GM12878 (cell line): ENCODE measurements at regions not wholly inside any gene's neighbourhood (a gene's known extent, or its start where the extent isn't known, plus 50 kb on each side); places are given as distances from the start of the nearest gene placed in this dataset.

Source experiments
- POLR2A ChIP-seq: IDR thresholded peaks from 2 replicates; pipeline ENCODE4 v1.6.1; 2011; ENCODE audit warnings: low read depth, mild to moderate bottlenecking, low read length
- SMC3 ChIP-seq: IDR thresholded peaks from 2 replicates; pipeline ENCODE4 v1.6.1; 2011; ENCODE audit warnings: low read length, improper control_type of control experiment, borderline replicate concordance
- TF ChIP-seq, protein P1 (sequence below), 3 experiments: IDR thresholded peaks in 2 of 3; conservative IDR thresholded peaks in 1 of 3; 2 replicates each; pipeline ENCODE4 v1.5.1; 2011; ENCODE audit warnings: low read depth in 3 of 3, low read length in 3 of 3, mild to moderate bottlenecking in 3 of 3, control low read depth in 2 of 3, moderate library complexity in 2 of 3, inconsistent platforms in 1 of 3, mixed read lengths in 1 of 3; ENCODE audit not compliant: control insufficient read depth in 2 of 3, insufficient read depth in 1 of 3; ENCODE audit errors: extremely low read depth in 1 of 3

DNA sequence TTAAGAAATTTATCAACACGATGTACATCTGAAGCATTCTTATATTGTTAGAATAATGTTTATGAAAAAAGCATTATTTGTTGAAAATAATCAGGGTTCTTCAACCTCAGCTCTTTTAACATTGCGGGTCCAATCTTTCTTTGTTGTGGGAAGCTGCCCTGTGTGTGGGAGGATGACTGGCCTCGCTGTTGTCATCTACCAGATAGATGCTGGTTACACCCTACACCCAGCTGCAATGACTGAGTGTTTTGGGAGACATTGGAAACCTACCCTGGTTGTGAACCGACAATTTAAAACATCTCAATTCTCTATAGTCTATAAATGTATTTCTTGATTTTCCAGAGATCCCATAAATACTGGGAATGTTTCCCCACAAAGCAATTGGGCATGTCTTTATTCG is 794.2 kb upstream of the CDH10 start:
- TF ChIP-seq POLR2A (no peak), SMC3 (no peak)
- TF ChIP-seq, protein P1, sequence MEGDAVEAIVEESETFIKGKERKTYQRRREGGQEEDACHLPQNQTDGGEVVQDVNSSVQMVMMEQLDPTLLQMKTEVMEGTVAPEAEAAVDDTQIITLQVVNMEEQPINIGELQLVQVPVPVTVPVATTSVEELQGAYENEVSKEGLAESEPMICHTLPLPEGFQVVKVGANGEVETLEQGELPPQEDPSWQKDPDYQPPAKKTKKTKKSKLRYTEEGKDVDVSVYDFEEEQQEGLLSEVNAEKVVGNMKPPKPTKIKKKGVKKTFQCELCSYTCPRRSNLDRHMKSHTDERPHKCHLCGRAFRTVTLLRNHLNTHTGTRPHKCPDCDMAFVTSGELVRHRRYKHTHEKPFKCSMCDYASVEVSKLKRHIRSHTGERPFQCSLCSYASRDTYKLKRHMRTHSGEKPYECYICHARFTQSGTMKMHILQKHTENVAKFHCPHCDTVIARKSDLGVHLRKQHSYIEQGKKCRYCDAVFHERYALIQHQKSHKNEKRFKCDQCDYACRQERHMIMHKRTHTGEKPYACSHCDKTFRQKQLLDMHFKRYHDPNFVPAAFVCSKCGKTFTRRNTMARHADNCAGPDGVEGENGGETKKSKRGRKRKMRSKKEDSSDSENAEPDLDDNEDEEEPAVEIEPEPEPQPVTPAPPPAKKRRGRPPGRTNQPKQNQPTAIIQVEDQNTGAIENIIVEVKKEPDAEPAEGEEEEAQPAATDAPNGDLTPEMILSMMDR (IDR thresholded peaks at IDR 0.05 in 2 of 3, conservative IDR thresholded peaks at IDR 0.05 in 1 of 3; ENCODE audit: control insufficient read depth in 2 of 3, extremely low read depth in 1 of 3, insufficient read depth in 1 of 3, low read depth in 3 of 3, low read length in 3 of 3): no peak
